Cerebellar nuclear complex (tissue), 1 donor: ENCODE measurements at regions not wholly inside any gene's neighbourhood (a gene's known extent, or its start where the extent isn't known, plus 50 kb on each side); places are given as distances from the start of the nearest gene placed in this dataset.

Experiments
- DNase-seq, 2 experiments: peaks; one replicate each; lab custom pipeline; 2025; lab: John Stamatoyannopoulos, UW

GRCh38 chr11:29781268-29781667 is 235.6 kb downstream of the KCNA4 start:
- DNase-seq: no peak

- DNase-seq: no peak
Measured at GRCh38 chr11:29780756-29781155, 236.1 kb downstream of the KCNA4 start.

- no peak for DNase-seq
Measured at GRCh38 chr11:29773656-29774264, 243.1 kb downstream of the KCNA4 start.

- no peak for DNase-seq
Measured at GRCh38 chr11:29756871-29757270, 260.0 kb downstream of the KCNA4 start.

- no peak for DNase-seq
Measured at GRCh38 chr11:29755474-29755873, 261.4 kb downstream of the KCNA4 start.

GRCh38 chr11:29751618-29752017 is 265.2 kb downstream of the KCNA4 start:
- DNase-seq: no peak

GRCh38 chr11:29750392-29750791 is 266.4 kb downstream of the KCNA4 start:
- DNase-seq: no peak

- no peak for DNase-seq
Measured at GRCh38 chr11:29734287-29734686, 282.5 kb downstream of the KCNA4 start.

- DNase-seq: no peak
Measured at GRCh38 chr11:29713831-29714320, 303.0 kb downstream of the KCNA4 start.

- DNase-seq: no peak
Measured at GRCh38 chr11:29712616-29713015, 304.2 kb downstream of the KCNA4 start.

GRCh38 chr11:29707924-29708323 is 308.9 kb downstream of the KCNA4 start:
- DNase-seq: no peak

- no peak for DNase-seq
Measured at GRCh38 chr11:29685361-29685760, 331.5 kb downstream of the KCNA4 start.

GRCh38 chr11:29682856-29683255 is 334.0 kb downstream of the KCNA4 start:
- DNase-seq: no peak

GRCh38 chr11:29679996-29680395 is 336.8 kb downstream of the KCNA4 start:
- no peak for DNase-seq

GRCh38 chr11:29676993-29677392 is 339.8 kb downstream of the KCNA4 start:
- DNase-seq: no peak

- no peak for DNase-seq
Measured at GRCh38 chr11:29669310-29669709, 347.5 kb downstream of the KCNA4 start.

- DNase-seq: no peak
Measured at GRCh38 chr11:29657709-29658108, 359.1 kb downstream of the KCNA4 start.

GRCh38 chr11:29656597-29656996 is 360.2 kb downstream of the KCNA4 start:
- no peak for DNase-seq

GRCh38 chr11:29645373-29645772 is 371.5 kb downstream of the KCNA4 start:
- DNase-seq: no peak

- no peak for DNase-seq
Measured at GRCh38 chr11:29641201-29641600, 375.6 kb downstream of the KCNA4 start.

GRCh38 chr11:29634744-29635143 is 382.1 kb downstream of the KCNA4 start:
- DNase-seq: no peak

- no peak for DNase-seq
Measured at GRCh38 chr11:29634244-29634643, 382.6 kb downstream of the KCNA4 start.

- DNase-seq: no peak
Measured at GRCh38 chr11:29629286-29629685, 387.5 kb downstream of the KCNA4 start.

- no peak for DNase-seq
Measured at GRCh38 chr11:29628609-29629008, 388.2 kb downstream of the KCNA4 start.
